ENCODE measurements at regions not wholly inside any gene's neighbourhood (a gene's known extent, or its start where the extent isn't known, plus 50 kb on each side); places are given as distances from the start of the nearest gene placed in this dataset.

DNA sequence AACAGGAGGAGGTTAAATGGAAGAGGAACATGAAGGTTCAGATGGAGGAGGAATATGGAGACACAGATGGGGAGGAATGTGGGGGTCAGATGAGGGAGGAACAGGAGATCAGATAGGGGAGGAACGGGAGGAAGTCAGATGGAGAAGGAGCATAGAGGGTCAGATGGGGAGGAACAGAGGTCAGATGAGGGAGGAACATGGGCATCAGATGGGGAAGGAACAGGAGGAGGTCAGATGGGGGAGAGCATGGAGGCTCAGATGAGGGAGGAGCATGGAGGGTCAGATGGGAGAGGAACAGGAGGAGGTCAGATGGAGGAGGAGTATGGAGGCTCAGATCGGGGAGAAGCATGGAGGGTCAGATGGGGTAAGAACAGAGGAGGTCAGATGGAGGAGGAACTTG lies 290.6 kb downstream of the BMP7 start:
- DNase-seq = no peak

DNA sequence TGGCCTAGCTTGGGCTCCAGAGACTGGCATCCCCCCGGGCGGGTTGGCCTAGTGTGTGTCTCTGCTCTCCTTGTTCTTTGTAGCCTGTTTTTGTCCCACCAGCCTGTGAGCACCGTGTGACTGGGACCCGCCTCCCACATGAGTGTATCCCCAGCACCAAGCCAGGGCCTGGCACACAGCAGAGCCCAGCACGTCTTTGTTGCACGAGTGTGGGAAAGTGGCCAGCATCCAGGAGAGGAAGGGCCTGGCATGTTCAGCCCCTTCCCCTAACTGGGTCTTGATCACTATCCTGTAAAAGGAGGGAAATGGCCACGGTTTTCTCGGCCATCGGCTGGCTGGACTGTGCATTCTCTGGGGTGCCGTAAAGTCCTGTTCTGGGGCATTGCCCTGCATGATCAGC lies 290.1 kb downstream of the BMP7 start:
- DNase-seq = no peak

DNA sequence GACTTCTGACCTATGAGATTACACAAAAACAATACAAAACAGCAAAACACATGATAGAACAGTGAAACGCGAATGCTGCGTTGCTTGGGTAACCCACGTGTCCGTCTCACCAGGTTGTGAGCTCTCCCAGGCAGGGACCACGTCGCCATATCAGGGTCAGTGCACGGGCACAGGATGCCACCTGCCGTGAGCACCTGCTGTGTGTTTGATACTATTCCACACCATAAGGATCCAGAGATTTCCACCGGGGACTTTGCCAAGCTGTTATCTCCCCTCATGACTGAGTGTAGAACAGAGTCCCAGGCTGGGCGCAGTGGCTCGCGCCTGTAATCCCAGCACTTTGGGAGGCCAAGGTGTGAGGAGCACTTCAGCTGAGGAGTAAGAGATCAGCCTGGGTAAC lies 288.0 kb downstream of the BMP7 start:
- no peak for DNase-seq

DNA sequence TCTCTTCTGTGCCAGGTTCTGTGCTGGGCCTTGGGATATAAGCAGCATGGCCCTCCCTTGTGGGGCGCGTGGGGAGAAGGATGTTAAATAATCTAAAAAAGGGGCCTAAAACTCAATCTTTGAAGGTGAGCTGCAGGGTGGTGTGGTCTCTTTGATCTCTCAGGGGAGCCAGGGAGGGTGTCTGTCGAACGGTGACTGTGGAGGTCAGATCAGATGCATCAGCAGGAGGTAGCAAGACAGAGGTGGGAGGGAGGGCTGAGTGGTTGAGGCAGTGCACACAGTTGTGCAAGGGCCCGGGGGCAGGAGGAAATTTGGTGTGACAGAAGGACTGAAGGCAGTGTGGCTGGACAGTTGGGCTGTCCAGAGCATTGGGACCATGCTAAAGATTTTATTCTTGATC lies 287.3 kb downstream of the BMP7 start:
- DNase-seq = no peak

DNA sequence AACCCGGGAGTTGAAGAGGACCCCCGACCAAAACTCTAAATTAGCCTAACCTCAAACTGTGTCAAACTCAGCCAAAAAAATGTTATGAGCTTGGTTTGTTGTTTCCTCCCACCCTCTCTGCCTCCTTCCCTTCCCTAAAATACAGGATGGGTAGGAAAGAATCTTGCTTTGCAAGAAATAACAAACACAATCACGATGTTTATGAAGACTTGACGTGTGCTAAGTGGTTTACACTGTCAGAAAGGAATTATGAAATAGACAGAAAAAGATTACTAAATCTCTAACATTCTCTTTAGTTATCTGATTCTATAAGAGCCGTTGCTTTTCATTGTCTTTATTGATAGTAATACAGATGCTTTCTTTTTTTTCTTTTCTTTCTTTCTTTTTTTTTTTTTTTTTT lies 285.1 kb downstream of the BMP7 start:
- no peak for DNase-seq

DNA sequence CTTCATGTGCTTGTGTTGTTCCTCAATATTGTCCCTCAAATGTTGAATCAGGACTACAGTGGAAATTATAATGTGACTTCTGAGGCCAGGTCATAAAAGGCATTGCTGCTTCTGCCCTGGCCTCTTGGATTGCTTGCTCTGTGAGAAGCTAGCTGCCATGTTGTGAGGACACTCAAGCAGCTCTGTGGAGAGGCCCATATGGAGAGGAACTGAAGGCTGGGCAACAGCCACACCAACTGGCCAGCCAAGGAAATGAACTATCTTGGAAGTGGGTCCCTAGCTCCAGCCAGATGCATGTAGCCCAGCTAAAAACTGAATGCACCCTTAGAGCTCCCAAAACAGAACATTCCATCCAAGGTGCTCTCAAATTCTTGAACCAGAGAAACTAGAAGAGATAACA lies 282.6 kb downstream of the BMP7 start:
- DNase-seq = no peak

DNA sequence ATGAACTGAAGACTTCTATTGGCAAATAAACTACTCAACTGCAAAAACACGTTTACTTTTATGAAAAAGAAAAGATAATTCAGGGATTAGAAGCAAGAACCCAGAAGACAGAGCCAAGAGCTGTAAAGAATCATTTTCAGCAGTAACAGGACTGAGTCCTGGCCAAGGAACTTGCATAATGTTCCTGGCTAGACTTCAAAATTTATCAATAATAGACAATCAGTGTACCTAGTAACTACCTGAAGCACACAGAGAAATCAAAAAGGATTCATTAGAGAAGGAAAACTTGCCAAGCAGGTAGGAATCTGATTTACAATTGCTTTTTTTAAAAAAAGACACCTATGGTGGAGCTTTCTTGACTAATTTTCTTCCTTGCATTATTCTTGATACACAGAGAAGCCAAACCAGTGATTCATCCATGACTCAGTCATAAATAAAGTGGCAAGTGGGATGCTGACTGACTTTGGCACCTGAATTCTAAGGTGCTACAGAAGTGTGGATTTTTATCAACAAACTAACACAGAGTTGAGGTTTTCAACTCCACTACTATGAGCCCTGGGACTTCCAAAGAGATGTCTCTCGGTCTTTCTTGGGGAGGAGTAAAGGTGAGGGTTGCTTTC lies 281.3 kb downstream of the BMP7 start:
- DNase-seq = no peak

DNA sequence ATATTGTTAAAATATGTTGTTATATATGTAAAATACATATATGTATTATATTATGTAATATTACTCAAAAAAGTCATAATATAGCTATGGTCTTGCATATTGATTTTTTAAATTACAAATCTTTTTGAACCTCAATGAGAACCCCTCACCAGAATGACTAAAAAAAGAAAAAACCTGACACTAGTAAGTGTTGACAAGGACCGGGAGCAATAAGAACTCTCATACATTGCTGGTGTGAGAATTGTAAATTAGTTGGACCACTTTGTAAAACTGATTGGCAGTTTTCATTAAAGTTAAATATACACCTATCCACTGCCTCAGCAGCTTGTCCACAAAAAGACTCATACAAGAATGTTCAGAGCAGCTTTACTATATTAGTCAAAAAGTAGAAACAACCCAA lies 280.0 kb downstream of the BMP7 start:
- DNase-seq = no peak

DNA sequence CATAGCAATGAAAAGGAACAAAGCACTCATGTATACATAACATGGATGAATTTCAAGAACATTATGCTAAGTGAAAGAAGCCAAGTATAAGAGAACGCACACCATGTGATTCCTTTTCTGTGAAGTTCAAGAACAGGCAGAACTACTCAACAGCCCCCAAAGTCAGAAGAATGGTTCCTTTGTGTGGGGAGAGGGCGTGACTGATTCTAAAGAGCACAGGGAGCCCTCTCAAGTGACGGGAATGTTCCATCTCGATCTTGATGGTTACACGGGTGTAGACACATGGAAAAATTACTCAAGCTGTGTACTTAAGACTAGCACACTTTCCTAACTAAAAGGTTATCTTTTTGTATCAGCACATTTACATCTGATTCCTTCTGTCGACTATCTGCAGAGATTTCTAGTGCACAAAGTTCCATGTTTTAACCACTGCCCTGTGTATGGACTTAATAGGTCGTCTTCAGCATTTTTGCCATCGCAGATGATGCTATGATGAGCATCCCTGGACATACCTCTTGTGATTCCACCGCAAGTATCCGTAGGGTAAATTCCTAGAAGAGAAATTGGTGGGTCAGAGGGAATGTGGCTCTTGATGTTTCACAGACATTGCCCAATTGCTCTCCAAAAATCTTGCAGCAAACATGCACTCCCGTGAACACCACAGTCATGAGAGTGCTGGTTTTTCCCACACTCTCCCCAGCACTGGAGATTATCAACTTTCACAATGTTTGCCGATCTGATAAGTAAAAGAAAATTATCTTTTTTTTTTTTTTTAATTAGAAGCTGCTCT lies 279.3 kb downstream of the BMP7 start:
- DNase-seq = no peak

DNA sequence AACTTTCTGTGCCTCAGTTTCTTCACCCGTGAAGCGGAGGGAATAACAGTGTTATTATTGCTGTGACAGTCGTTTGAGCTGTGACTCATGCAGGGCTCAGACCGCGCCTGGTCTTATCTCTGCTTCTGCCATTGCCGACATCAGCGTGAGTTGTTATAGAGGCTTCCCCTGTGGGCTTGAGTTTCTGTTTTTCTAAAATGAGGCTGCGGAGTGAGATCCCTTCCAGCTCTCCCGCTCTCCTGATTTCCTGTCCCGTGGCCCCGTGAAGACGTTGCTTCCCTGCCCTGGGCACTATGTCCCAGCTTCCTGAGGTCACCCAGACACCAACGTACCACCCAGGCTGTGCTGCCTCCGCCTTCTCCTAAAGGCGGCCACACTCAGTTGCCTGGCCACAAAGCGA lies 278.5 kb downstream of the BMP7 start:
- DNase-seq = no peak

DNA sequence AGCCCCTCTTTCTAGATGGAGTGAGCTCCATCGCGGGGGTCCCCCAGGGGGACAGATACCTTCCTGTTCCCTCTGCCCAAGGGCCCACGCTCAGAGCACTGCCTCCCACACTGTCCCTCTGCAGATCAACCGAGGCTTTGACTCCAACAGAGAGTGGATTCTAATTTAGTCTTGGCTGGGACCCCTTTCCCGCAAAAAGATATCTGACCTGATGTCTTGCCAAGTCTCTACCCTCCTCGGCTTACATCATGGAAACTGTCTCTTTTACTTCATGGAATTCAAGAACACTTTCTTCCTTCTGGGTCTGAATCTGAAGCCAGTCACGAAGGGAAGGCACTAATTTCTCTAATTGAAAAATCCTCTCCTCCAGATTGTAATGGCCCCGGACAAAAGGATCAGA lies 278.0 kb downstream of the BMP7 start:
- DNase-seq = no peak

DNA sequence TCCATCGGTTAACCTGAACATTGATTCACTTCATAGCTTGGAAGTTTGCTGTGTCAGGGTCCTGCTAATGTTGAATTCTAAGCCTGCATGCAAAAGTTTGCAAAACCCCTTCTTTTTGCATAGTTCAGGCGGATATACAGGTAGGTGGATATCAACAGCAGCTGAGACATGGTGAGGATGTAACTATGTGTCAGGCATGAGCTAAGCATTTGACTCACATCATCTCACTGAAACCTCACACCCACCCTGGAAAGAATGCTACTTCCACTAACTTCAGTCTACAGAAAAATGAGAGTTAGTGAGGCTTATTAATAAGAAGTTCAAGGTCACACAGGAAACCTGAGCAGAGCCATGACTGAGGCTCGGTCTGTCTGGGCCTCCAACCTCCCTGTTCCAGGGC lies 276.9 kb downstream of the BMP7 start:
- DNase-seq = no peak

DNA sequence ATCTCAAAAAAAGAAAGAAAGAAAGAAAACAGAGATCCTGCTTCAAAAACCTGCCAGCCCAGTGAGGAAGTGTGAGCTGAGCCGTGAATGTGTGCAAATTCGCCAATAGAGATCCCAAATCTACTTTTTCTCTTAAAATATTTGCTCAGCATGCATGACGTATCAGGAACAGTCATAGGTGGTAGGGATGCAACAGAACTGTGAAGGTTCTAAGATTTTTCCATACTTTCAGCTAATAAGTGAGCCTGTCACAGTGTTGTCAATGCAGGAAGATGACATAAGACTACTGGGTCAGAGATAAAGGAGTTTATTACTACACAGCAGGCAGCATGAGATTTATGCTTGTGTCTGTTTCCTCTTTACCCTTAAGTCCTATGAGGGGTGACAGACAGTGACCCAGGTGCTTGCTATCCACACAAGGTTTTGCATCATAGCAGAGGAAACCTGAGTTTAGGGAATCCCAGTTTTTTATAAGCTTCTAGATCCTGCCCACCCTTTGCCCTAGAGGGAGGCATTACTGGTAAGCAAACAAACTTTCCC lies 273.4 kb downstream of the BMP7 start:
- no peak for DNase-seq

DNA sequence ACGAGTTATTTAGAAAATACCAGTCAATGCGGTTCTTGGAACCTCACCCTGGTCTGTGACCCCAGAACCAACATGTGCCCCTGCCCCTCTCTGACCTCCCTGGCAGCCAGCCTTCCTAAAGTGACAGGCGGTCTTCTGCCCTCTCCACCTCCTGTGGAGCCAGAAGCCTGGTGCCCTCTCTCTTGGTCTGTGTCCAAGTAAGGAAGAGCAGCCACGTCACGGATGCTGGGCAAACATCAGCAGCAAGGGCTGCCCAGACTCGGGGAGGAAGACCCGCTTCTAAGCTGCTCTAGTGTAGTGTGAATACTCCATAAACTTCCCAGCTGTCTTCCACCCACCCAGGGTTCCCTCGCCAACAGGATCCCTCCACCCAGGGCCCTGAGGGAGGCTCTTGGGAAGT lies 272.4 kb downstream of the BMP7 start:
- DNase-seq = no peak

DNA sequence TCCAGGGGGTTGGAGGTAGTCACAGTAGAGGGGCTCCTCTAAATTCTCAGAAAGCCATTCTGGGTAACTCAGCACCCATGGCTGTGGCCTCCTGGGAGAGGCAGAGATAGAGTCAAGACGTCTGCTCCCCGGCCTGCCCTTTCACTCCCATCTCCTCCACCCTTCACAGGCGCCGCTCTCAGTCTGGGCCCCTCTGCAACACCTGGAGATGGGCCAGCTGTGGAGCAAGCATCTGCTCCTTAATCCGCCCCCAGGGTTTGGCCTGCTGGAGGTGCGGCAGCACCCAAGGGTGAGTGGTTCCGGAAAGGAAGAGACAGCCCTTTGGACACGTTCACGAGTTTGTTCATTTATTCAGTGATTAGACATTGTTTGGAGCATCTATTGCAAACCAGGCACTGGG lies 271.3 kb downstream of the BMP7 start:
- DNase-seq = no peak

DNA sequence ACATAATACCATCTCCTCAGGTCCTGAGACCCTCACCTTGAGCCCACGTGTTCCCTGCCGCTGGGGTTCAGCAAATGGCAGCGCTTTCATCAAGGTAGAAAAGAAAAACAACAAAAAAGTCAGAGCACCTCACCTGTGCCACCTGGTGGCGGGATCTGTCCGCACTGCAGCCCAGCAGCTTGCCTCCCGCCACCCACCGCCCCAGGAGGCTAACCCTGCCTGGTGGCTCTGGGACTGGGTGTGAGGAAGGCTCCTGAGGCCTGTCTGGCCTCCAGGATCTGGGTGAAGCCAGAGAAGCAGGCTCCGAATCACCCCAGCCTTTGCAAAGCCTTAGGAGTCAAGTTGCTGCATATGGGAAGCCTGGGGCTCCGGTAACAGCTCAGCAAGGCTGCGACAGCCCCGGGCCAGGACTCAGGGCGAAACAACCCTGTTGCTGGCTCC lies 270.8 kb downstream of the BMP7 start:
- no peak for DNase-seq

DNA sequence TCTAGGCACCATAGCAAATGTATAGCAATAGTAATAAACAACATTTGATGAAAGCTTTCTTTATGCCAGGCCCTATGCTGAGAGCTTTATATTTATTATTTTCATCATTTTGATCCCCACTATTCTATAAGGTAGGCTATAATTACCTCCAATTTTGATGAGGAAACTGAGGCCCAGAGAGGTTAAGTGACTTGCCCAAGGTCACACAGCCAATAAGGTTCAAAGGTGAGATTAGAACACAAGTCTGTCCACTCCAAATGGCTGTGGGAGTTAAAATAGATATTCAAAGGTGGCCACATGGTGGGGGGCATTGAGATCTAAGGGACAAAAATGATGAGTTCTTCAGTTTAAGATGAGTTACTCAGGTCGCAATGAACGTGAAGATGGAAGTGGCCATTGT lies 269.9 kb downstream of the BMP7 start:
- DNase-seq = no peak

DNA sequence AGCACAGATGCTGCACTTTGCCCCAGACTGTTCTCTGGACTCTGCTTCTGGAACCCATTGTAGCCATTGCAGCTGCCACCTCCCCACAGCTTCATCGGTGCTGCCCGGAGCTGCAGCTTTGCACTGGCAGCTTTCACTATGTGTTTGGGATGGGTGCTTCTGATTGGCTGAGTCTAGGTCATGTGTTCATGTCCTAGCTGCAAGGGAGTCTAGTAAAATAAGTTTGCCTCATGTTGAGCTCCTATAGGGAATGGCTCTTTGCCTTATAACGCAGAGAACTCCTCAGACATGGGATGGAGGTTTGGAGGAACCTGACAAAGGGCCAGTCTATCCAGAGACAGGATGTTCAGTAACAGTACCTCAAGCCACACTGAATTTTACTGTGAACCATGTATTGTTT lies 268.0 kb downstream of the BMP7 start:
- no peak for DNase-seq

DNA sequence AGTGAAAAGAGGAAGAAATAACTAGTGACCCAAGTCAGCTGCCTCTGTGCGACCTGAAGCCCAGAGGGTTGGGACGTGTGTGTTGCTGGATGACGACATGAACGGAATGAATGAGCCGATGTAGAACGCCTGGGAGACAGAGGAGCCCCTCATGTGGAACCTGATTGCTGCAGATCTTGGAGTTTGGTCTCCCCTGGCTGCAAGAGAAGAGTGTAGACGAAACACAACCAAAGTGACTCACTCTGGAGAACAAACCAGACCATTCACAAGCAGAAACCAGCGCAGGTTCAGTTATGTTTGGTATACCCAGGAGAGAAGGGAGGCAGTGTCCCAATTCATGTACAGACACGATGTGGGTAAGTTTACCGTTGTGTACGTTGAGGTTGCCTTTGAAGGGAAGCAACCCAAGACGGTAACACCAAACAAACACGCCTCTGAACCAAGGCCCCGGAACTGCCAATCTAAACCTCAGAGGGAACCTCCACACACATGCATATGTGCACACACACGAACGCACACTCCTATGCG lies 265.9 kb downstream of the BMP7 start:
- no peak for DNase-seq

DNA sequence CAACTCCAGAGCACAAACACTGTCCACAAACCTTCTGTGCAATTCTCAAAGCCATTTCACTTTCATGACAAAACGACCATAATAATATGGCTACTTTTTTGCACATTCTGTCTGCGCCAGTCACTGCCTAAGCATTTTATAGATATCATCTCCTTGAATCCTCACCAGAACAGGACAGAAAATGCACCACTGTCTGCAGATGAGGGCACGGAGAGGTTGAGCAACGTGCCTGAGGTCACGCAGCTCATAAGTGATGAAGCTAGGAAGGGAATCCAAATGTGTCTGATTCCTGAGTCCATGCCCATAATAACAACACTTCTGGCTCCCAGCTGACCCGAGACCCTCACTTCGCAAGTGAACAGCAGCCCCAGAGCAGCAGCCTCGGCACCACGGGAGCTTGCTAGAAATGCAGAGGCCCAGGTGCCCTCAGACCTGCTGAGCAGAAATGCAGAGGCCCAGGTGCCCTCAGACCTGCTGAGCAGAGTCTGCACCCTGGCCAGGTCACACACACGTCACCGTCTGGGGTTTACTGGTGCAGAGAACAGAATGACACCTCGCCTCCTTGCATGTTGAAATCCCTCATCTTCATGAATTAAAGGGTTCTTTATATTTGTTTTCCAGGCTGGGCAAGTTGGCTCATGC lies 265.2 kb downstream of the BMP7 start:
- no peak for DNase-seq

DNA sequence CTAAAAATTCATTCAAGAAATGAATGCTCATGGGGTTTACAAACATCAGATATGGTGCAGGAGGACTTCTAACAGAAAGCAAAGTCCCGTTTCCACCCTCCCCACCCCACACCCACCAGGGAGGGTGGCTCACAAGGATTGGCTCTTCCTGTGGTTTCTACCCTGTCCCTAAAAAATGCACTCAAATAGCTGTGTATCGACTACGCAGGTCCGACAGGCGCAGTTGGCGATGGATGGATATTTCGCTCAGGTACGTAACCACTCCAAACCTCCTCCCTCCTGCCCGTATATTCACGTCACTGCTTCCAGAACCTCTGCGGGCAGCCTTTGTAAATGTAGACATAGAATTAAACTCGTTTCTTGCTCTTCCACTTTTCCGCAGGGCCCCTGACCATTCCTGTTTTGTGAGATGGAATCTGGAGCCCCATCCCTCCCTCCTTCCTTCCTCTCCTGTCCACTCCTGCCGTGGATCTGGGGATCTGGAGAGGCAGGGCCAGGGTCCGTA lies 264.3 kb downstream of the BMP7 start:
- no peak for DNase-seq

DNA sequence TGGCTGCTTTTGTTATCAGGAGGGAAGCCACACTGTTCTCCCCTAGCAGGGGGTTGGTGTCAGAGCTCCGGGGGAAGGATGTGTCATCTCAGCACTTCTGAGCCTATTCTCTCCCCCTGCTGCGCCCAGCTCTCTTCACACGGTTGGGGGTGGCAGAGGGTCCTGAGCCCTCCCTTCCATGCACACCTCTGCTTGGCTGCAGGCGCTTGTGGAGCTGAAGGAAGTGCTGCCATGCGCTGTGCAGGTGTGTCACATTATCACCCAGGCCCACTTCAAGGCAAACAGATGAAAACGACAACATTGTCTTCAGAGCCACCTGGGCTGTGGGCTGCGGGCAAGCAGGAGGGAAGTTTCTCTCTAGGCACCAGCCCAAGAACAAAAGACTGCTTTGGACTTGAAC lies 263.4 kb downstream of the BMP7 start:
- no peak for DNase-seq

DNA sequence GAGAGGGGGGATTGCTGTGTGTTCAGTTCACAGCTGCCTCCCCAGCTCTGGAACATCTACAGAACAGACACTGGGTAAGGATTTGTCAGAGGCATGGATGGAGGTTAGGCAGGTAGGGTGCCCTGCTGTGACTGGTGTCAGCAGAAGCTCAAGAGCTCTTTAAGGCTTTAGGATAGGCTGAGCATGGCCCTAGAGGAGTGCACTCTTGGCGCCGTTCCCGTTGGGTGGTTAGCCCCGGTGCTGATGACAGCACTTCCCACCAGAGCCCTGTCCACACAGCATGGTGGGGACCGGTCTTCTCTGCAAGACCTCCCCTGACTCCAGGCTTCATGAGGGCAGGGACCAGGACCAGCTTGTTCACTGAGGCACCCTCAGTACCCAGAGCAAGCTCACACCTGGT lies 262.0 kb downstream of the BMP7 start:
- DNase-seq = no peak
